22Rv1 (cell line): ENCODE measurements at regions not wholly inside any gene's neighbourhood (a gene's known extent, or its start where the extent isn't known, plus 50 kb on each side); places are given as distances from the start of the nearest gene placed in this dataset.

ENCODE experiments used
- CTCF ChIP-seq: fragments of 450-650 bp; IDR thresholded peaks from 2 replicates; pipeline ENCODE4 v1.5.1; 2017; ENCODE audit warnings: mild to moderate bottlenecking
- ZFX ChIP-seq: fragments of 450-650 bp; IDR thresholded peaks from 2 replicates; pipeline ENCODE4 v1.6.1; 2017; ENCODE audit warnings: antibody characterized with exemption, borderline replicate concordance

DNA sequence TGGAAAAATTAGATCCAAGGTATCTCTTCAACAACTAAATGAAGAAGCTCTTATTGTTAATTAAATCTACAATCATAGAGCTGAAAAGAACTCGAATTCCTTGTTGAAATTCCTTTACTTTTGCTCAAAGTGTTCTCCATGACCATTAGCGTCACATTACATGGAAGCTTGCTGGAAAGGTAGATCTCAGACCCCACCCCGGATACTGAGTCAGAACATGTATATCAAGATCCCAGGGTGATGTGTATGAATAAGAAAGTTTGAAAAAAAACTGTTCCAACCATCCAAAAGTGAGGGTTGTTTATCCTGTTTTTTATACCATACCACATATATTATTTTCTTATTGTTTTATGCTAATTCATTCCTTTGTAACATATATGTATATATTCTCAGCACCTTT lies 237.1 kb upstream of the PUM3 start:
- no peak for TF ChIP-seq CTCF
- no peak for TF ChIP-seq ZFX
